B cell (primary cell): ENCODE measurements at regions not wholly inside any gene's neighbourhood (a gene's known extent, or its start where the extent isn't known, plus 50 kb on each side); places are given as distances from the start of the nearest gene placed in this dataset.

Experiments
- ATAC-seq: fragments of 200-7000 bp; cut with Tn5 transposase; one replicate; pipeline ENCODE4 v1.10.0; 2021; ENCODE audit warnings: low read depth, mild to moderate bottlenecking, moderate number of reproducible peaks, moderate library complexity
- CTCF ChIA-PET: fragments of 350-600 bp; sonication (Branson Sonifier 250); formaldehyde crosslinking; loops from one replicate; lab custom pipeline; 2021; ENCODE audit warnings: antibody characterized with exemption, inconsistent platforms; lab: Charles Lee
- POLR2A ChIA-PET: fragments of 350-600 bp; sonication (Branson Sonifier 250); formaldehyde crosslinking; loops from one replicate; lab custom pipeline; 2021; ENCODE audit warnings: antibody characterized with exemption; lab: Charles Lee
- DNase-seq: peaks from one replicate; pipeline ENCODE4 v3.0.0; 2013
- H2AFZ ChIP-seq: 2 replicates; pipeline ENCODE4 v1.6.1; 2012; ENCODE audit warnings: mild to moderate bottlenecking, low read depth, low read length; ENCODE audit not compliant: insufficient read depth, poor library complexity, severe bottlenecking
- H3K27ac ChIP-seq, 2 donors: 1 replicate in 1 of 2; 2 replicates in 1 of 2; pipeline ENCODE4 v1.5.1; 2012 to 2013; ENCODE audit warnings: low read length in 2 of 2, mild to moderate bottlenecking in 2 of 2, moderate library complexity in 1 of 2
- H3K27me3 ChIP-seq, 4 experiments: fragments of 200-600 bp in 1 of 4; sonication (generic) in 1 of 4; replicated peaks in 1 of 4; 1 replicate in 2 of 4; 2 replicates in 2 of 4; pipeline versions ENCODE4 v1.6.1 to v1.7.0; 2013 to 2016; ENCODE audit warnings: low read length in 3 of 4, mild to moderate bottlenecking in 2 of 4, mixed read lengths in 1 of 4, moderate library complexity in 1 of 4; ENCODE audit not compliant: insufficient read depth in 4 of 4, control insufficient read depth in 3 of 4; ENCODE audit errors: control extremely low read depth in 1 of 4
- H3K36me3 ChIP-seq, 2 experiments: replicated peaks in 1 of 2; 1 replicate in 1 of 2; 2 replicates in 1 of 2; pipeline versions ENCODE4 v1.6.1 to v1.7.1; 2013; ENCODE audit warnings: low read length in 1 of 2; ENCODE audit not compliant: insufficient read depth in 2 of 2, control insufficient read depth in 1 of 2; ENCODE audit errors: control extremely low read depth in 1 of 2, extremely low read depth in 1 of 2
- H3K4me1 ChIP-seq, 2 donors: fragments of 200-600 bp in 1 of 2; sonication (generic) in 1 of 2; 1 replicate in 1 of 2; 2 replicates in 1 of 2; pipeline versions ENCODE4 v1.5.1 to v1.6.1; 2013 to 2017; ENCODE audit warnings: low read length in 2 of 2; ENCODE audit not compliant: control insufficient read depth in 2 of 2, insufficient read depth in 2 of 2
- H3K4me2 ChIP-seq: replicated peaks from 2 replicates; pipeline ENCODE3; 2012; ENCODE audit warnings: mild to moderate bottlenecking, low read depth, low read length; ENCODE audit not compliant: poor library complexity, severe bottlenecking
- H3K4me3 ChIP-seq, 5 experiments: fragments of 200-600 bp in 1 of 5; sonication (generic) in 1 of 5; 1 replicate in 3 of 5; 2 replicates in 2 of 5; pipeline versions ENCODE4 v1.5.1 to v1.7.0; 2011 to 2016; ENCODE audit warnings: low read length in 4 of 5, mild to moderate bottlenecking in 4 of 5, low read depth in 2 of 5, control low read depth in 1 of 5, moderate library complexity in 1 of 5; ENCODE audit not compliant: insufficient read depth in 1 of 5; ENCODE audit errors: control extremely low read depth in 1 of 5, extremely low read depth in 1 of 5
- H3K79me2 ChIP-seq: fragments of 200-600 bp; sonication (generic); one replicate; pipeline ENCODE4 v1.6.0; 2016; ENCODE audit warnings: low read length; ENCODE audit not compliant: control insufficient read depth, insufficient read depth
- H3K9ac ChIP-seq: fragments of 200-600 bp; sonication (generic); 2 replicates; pipeline ENCODE4 v1.6.1; 2017; ENCODE audit warnings: mild to moderate bottlenecking, low read length, moderate library complexity
- H3K9me3 ChIP-seq, 3 donors: one replicate each; pipeline versions ENCODE4 v1.6.1 to v1.7.1; 2013; ENCODE audit warnings: low read length in 2 of 3; ENCODE audit not compliant: control insufficient read depth in 2 of 3, insufficient read depth in 1 of 3; ENCODE audit errors: control extremely low read depth in 1 of 3
- H4K20me1 ChIP-seq: 2 replicates; pipeline ENCODE4 v1.6.0; 2012; ENCODE audit warnings: mild to moderate bottlenecking, low read length; ENCODE audit not compliant: insufficient read depth, control insufficient read depth, poor library complexity, severe bottlenecking
- H3K27ac Mint-ChIP-seq: one replicate; pipeline ENCODE4 v1.8.0; 2021; ENCODE audit warnings: mixed read lengths
- H3K27me3 Mint-ChIP-seq: one replicate; pipeline ENCODE4 v1.8.0; 2021; ENCODE audit warnings: mixed read lengths
- H3K4me1 Mint-ChIP-seq: one replicate; pipeline ENCODE4 v1.8.0; 2021; ENCODE audit warnings: mixed read lengths
- H3K4me3 Mint-ChIP-seq: one replicate; pipeline ENCODE4 v1.8.0; 2021; ENCODE audit warnings: mixed read lengths
- H3K9me3 Mint-ChIP-seq: one replicate; pipeline ENCODE4 v1.8.0; 2022; ENCODE audit warnings: mixed read lengths; ENCODE audit not compliant: insufficient read depth
- EZH2 ChIP-seq: IDR thresholded peaks from 2 replicates; pipeline ENCODE4 v1.6.1; 2012; ENCODE audit warnings: borderline replicate concordance, low read depth, mild to moderate bottlenecking, moderate library complexity, low read length; ENCODE audit not compliant: insufficient read depth, poor library complexity, severe bottlenecking
- WGBS: methylation state at CpG from one replicate; pipeline ENCODE4 v1.1.5; 2013; ENCODE audit warnings: missing lambda C conversion rate; ENCODE audit not compliant: insufficient coverage; 5-methylcytosine and 5-hydroxymethylcytosine counted together
- intact Hi-C: fragments of 100-400 bp; cut with micrococcal nuclease; formaldehyde crosslinking; loops from one replicate; pipeline ENCODE4 v1.10.0; 2022
- TF ChIP-seq, protein P1 (sequence below): fragments of 200-600 bp; IDR thresholded peaks from one replicate; pipeline ENCODE4 v1.8.0; 2022; ENCODE audit warnings: antibody characterized with exemption, mild to moderate bottlenecking

DNA sequence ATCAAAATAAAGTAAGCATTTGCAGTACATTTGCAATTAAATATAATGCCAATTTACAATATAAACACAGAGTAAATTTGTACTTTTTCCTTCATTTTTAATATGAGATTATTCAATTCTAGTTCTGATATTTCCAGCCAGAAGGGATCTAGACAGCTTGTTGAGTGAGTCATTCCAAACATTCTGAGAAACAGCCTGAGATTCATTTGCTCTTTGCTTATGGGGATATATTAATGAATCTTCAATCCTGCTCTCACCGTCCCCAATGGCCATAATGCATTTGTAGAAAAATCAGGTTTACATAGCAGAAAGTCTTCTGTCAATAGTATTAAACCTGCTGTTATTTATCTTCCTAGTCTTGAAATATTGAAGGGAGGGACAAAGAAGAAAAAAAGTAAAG lies 554.2 kb downstream of the TUSC7 start:
- H3K79me2 ChIP-seq = no peaks in the 10 kb centered on the region
- no peak overlapping the region for H3K4me2 ChIP-seq
- CTCF ChIA-PET = no interaction called here
- TF ChIP-seq, protein P1, sequence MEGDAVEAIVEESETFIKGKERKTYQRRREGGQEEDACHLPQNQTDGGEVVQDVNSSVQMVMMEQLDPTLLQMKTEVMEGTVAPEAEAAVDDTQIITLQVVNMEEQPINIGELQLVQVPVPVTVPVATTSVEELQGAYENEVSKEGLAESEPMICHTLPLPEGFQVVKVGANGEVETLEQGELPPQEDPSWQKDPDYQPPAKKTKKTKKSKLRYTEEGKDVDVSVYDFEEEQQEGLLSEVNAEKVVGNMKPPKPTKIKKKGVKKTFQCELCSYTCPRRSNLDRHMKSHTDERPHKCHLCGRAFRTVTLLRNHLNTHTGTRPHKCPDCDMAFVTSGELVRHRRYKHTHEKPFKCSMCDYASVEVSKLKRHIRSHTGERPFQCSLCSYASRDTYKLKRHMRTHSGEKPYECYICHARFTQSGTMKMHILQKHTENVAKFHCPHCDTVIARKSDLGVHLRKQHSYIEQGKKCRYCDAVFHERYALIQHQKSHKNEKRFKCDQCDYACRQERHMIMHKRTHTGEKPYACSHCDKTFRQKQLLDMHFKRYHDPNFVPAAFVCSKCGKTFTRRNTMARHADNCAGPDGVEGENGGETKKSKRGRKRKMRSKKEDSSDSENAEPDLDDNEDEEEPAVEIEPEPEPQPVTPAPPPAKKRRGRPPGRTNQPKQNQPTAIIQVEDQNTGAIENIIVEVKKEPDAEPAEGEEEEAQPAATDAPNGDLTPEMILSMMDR = no peak
- TF ChIP-seq EZH2 = no peak
- H3K9ac ChIP-seq = no peak overlapping the region
- H3K4me3 Mint-ChIP-seq = no peak overlapping the region
- DNase-seq = no peak
- H3K27me3 Mint-ChIP-seq = no peaks in the 10 kb centered on the region
- no peaks in the 10 kb centered on the region for H3K4me1 ChIP-seq
- H3K9me3 ChIP-seq = peaks cover 0 to 1% (median 0%) of the 10 kb centered on the region in 3 donors
- H2AFZ ChIP-seq = no peak overlapping the region
- H3K36me3 ChIP-seq = no peaks in the 10 kb centered on the region
- no CpG with 5 or more reads among the region's 1 CpG for WGBS
- no peaks in the 10 kb centered on the region for H3K27me3 ChIP-seq
- H4K20me1 ChIP-seq = no peaks in the 10 kb centered on the region
- intact Hi-C loops = no loop called here
- peaks cover 2% of the 10 kb centered on the region for H3K4me1 Mint-ChIP-seq
- H3K27ac Mint-ChIP-seq = no peak overlapping the region
- H3K4me3 ChIP-seq = no peak overlapping the region
- POLR2A ChIA-PET = no interaction called here
- ATAC-seq = no peak
- H3K9me3 Mint-ChIP-seq = no peaks in the 10 kb centered on the region
- no peak overlapping the region for H3K27ac ChIP-seq

DNA sequence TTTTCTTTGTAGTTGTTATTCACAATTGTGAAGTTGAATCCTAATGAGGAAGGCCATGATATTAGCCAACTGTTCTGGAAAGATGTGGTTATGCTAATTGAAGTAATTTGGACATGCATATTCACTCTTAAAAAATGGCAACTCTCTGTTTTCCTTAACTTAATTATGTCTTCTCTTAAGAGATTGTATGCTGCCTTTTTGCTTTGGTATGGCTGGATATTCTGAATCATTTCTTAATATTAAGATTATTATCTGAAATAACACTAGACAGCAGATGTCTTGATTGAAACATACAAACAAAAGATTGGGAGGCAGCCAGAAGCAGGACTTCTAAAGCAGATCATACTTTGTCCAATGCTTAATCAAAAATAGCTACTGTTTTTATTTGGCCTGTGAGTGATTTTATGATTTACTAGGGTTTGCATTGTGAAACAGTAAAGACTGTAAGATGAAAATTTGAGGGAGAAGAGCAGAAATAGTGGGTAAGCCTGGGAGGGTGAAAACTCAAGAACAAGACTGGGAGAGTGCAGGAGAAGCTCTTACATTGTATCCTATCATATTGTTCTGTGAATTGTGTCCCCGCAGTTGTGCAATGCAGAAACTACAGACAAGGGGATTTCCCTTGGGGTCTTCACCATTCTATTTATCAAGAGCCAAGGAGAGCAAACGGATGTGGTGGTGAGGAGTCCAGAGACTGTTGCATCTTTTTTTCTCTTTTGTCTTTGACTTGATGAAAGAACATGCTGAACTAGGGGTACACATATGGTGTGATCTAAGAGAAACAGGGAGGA lies 554.8 kb downstream of the TUSC7 start:
- no CpG with 5 or more reads among the region's 2 CpGs for WGBS
- CTCF ChIA-PET = no interaction called here

More for the DNA sequence above, 554.8 kb downstream of the TUSC7 start:
- intact Hi-C loops = no loop called here
- no peaks in the 10 kb centered on the region for H3K4me1 ChIP-seq
- H2AFZ ChIP-seq = no peak overlapping the region
- Mint-ChIP-seq H3K27ac (no peak overlapping the region), H3K27me3 (no peaks in the 10 kb centered on the region), H3K4me1 (peaks cover 2% of the 10 kb centered on the region), H3K4me3 (no peak overlapping the region), H3K9me3 (no peaks in the 10 kb centered on the region)
- H3K27ac ChIP-seq = no peak overlapping the region
- no peak overlapping the region for H3K4me3 ChIP-seq
- ATAC-seq = no peak
- no peaks in the 10 kb centered on the region for H3K27me3 ChIP-seq
- no peaks in the 10 kb centered on the region for H3K36me3 ChIP-seq
- DNase-seq = no peak
- H3K9me3 ChIP-seq = peaks cover 0 to 1% (median 0%) of the 10 kb centered on the region in 3 donors
- no peak overlapping the region for H3K4me2 ChIP-seq
- no peak overlapping the region for H3K9ac ChIP-seq
- H4K20me1 ChIP-seq = no peaks in the 10 kb centered on the region
- TF ChIP-seq, protein P1 = no peak
- TF ChIP-seq EZH2 = no peak
- POLR2A ChIA-PET = no interaction called here
- H3K79me2 ChIP-seq = no peaks in the 10 kb centered on the region
